NCI-H2196 (cell line): ENCODE measurements at regions not wholly inside any gene's neighbourhood (a gene's known extent, or its start where the extent isn't known, plus 50 kb on each side); places are given as distances from the start of the nearest gene placed in this dataset.

Experiments
- DNase-seq: peaks from one replicate; lab custom pipeline; 2025; ENCODE audit not compliant: unreplicated experiment; lab: John Stamatoyannopoulos, UW

DNA sequence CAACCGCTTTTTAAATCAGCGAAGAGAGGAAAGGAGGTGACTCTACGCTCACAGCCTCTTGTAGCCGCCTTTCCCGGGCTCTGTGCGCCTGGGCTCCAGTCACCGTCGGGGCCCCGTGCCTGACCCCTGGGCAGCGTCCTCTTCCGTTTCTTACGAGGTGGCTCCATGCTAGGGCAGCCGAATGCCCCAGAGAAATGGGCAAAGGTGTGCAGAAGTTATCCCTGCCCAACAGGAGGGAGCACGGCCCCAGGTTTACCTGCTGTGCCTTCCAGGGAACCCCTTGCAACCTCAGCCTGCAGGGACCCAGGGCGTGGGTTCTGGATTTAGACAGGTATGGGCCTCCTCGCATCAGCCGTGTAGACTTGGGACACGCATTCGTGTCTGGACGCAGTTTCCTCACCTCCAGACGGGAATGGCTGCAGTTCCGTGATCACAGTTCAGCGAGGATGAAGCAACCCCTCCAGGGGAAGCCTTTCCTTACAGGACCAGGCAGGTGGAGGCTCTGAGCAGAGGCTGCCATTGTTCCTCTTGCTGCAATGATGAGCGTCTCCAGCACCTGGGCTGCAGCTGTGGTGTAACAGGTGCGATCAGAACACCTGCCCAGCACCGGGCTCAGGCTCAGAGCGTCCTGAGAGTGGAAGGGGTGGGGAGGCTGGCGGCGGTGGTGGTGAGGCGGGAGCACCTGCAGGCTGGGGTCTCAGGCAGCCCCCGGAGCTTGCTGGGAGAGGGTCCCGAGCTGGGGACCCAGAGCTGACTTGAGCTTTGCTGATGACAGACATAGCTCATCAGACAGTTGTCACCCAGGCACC, 81.3 kb upstream of the BHLHE23 start:
- DNase-seq = peak; percentile 39

DNA sequence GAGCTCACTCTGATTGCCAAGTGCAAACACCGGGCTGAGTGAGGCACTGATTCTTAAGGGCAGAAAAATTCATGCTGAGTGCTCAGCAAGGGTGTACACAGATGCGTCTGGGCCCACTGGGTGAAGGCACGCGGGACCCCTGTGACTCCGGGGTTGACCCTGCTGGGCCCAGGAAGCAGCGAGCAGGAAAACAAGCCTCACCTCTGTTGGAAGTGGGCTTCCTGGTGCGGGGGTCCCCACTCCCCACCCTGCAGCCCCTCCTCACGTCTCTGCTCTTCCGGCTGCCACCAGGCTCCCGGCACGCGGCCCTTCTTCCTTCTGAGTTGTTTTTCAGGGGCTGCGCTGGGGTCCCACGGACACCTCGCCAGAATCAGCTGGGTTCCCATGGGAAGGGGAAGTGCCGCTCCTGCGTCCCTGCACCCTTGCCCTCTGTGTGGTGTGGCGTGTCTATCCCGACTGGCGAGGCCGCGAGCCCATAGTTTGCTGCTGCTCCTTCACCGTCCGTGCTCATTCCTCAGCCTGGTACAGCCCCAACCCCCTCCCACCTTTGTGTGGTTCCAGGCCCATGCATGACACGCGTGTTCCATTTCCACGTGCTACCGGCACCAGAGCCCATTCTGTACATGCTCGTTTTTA, 80.6 kb upstream of the BHLHE23 start:
- DNase-seq = no peak

DNA sequence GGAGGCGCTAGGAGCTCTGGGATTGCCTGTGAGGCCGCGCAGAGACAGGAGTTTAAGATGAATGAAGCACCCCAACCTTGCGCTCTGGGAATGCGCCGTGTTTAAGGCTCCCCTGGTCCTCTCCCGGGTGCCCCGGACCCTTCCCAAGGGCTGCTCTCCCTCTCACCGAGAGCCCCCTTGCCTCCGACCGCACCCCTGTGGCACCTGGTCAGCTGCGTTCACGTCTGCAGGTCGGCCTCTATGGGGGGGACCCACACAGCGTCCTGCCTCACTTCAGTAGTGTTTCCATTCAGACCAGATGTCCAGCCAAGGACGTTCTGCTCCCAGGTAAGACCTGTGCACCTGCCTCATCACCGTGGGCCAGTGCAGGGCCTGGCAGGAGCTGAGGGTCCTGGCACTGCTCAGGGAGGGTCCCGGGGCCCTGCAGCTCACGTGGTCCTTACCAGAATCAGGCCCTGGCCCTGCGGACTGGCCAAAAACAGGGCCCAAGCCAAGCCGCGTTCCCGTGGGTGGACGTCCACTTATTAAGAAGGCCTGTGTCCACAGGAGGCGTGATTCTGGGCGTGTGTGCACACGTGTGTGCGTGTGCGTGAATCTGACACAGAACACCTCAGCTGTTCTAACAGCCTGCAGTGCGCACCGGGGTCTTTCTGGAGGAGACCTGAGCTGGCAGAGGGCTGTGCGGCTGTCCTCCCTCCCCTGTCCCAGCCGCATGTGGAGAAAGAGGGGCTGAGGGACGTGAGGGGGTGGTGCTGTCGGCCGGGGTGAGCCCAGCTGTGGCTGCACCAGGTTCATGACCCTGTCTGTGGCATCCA, 79.9 kb upstream of the BHLHE23 start:
- DNase-seq = no peak

DNA sequence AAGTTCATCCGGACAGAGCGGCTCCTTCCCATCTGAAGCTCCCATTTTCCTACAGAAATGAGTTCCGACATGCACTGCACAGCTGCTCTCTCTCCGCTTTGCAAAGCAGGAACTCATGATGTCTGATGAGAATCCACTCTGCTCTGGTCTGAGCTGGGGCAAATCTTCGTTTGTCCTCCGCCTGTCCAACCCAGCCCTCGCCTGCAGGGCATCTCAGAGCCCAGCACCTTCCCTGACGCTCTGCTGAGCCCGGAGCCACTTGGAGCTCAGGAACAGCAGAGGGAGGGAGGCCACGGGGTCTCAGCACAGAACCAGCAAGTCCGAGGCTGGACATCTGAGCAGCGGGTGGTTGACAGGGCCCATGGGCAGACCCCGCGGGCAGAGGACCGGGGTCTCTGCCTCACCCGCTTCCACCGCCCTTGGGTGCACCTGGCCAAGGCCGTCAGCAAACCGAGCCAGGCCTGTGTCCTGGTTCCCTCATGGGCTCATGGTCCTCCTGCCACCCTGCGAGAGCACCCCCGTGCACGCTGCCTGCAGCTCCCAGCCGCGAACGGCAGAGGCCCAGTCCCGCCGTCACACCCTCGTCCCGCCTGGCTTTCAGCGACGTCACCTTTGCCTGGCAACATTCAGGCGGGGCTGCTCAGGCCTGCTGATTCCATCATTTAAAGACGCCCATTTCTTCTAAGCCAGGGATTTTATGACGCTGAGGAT, 78.5 kb upstream of the BHLHE23 start:
- no peak for DNase-seq

DNA sequence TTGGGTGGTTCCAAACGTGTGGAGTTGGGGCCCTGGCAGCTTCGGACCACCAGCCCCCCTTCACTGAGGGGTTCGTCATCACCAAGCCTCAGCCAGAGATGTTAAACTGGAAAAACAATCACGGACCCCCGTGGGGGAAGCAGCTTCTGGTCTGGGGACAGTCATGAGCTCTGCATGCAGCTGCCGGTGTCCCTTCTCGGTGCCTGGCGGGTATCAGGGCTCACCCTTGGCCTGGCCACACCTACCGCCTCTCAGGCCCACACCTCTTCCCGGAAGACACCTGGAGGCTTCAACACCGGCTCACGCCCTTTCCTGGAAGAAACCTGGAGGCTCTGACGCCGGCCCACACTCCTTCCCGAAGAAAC, 77.8 kb upstream of the BHLHE23 start:
- DNase-seq = no peak

DNA sequence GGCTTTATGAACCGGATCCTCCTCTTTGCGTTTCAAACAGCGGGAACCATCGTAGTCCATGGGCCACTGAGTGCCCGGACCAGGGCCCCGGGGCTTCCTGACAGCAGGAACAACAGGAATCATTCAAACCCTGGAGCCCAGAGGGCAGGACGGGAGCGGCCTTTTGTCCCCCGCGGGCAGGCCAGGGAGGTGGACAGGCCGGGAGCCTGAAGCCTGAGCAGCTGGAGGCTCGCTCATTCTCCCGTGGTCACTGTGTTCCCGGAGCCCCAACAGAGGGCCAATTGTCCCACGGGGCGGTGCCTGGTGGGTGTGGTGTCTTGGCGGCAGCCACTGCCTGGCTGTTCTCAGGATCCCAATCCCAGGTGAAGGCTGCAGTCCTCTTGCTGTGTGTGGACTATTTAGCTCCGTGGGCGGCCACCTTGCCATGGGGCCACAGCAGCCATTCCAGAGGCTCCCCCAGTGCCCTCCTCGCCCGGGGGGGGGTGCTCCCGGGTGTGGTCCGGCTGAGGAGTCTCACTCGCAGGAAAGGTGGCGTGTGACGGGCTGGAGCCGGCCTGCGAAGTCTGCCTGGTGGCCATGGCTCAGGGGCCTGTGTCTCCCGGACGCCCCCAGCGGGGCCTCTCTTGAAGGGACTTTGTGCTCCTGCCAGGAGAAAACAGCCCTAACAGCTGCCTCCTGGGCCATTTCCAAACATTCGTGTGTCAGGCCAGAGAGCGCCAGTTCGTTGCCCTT, 77.2 kb upstream of the BHLHE23 start:
- DNase-seq = no peak

DNA sequence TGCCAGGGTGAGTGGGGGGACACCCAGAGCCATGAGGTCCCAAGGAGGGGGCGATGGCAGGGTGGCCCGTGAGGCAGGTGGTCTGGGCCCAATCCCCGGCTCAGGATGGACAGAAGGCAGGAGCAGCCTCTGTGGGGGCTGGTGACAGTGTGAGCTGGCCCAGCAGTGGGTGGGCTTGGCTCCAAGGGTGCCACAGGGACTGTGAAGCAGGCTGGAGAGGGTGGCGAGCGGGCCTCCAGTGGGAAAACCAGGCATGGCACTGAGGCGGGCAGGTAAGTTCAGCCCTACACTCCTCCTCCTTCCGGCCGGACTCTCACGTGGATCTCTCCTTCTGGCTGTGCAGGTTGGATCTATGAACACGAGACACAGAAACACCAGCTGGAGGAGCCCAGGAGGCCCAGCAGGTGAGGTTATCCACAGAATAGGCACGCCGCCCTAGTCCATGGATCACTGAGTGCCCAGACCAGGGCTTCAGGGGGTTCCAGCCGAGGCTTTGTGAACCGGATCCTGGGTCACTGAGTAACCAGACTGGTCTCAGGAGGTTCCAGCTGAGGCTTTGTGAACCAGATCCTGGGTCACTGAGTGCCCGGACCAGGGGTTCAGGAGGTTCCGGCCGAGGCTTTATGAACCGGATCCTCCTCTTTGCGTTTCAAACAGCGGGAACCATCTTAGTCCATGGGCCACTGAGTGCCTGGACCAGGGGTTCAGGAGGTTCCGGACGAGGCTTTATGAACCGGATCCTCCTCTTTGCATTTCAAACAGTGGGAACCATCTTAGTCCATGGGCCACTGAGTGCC, 76.4 kb upstream of the BHLHE23 start:
- DNase-seq = no peak

DNA sequence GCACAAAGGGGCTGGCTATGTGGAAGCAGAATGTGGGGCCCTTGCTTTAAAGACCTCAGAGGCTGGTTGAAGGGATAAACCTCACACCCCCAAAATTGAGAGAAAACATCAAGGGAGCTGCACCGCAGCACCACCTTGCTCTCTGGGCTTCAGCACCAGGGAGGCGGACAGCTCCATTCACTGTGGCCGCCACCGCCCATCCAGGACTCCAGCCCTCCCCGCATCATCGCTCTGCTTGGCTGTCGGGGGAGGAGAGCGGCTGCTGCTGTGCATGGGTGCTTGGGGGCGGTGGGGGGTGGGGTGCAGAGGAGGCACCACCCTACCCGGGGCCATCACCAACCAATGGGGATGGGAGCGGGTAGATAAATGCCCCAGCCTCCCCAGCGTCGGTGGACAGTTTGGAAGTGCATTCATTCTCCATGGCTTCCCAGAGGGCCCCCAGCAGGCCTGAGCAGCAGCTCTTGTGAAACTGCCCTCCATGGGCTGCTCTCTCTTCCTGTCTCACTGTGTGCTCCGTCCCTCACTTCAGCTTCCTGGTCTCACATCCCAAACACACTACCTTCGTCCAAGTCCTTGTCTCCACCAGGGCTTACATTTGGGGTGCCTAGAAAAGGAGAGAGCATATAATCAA, 75.7 kb upstream of the BHLHE23 start:
- DNase-seq = no peak

DNA sequence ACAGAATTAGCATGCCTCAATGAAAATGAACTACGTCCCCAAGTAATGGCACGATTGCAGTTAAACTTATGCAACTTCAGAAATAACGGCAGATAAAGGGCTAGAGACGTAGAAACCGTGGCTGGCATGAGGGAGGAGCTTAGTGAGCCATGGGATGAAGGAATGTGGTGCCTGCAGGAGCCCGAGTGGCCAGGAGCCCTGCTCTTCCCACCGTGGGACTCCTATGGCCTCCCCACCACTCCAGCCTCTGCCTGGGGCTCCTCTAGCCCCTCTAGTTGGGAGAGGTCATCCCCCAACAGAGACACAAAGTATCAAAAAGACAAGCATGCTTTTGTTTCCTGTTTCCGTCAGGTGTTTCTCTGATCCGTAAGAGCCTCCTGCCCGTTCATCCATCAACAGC, 75.1 kb upstream of the BHLHE23 start:
- no peak for DNase-seq

DNA sequence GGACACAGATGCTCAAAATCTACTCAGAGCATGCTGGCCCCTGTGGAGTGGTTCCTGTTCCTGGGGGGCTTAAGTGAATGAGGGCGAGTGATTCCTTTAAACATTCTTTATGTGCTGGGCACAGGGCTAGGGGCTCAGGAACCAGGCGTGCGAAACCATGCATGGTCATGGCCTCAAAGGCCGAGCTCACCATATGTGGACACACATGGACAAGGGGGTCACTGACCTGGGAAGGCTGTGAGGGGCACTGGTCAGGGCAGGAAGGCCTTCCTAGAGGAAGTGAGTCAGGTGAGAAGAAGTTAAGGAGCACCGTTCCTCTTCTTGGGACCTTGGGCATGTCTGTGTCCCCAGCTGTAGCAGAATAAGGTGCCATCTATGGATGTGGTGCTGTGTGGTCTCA, 74.6 kb upstream of the BHLHE23 start:
- no peak for DNase-seq

DNA sequence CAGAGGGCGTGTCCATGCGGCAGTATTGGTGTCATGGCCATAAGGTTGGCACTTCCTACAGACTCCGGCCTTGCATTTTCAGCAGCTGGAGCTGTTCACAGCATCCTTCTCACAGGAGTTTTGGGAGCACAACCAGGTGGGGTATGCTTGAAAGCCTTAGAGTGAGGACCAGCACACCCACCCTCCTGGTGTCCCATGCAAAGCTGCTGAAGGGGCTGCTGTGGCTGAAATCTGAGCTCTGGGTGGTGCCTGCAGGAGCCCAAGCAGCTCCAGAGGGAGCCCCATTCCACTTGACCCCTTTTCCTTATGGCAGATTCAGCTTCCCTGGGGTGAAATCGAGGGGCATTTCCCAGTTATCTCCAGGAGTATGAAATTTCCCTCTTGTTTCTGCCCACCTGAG, 74.0 kb upstream of the BHLHE23 start:
- no peak for DNase-seq

DNA sequence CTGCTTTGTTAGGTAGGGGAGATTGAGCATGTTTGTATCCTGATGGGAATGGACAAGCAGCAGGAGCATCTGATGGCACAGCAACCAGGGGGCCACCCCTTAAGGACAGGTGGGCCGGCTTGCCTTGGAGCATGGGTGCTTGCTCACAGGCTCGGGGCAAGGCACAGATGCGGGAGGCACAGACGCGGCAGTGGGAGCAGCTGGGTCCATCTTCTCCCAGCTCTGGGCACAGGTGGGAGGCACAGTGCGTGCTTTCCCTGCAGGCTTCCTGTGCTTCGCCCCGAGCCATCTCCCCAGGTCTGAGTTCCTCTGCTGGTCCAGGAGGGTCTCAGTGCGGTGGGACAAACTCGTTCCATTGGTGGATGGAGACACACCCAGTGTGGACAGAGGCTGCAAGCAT, 73.6 kb upstream of the BHLHE23 start:
- no peak for DNase-seq

DNA sequence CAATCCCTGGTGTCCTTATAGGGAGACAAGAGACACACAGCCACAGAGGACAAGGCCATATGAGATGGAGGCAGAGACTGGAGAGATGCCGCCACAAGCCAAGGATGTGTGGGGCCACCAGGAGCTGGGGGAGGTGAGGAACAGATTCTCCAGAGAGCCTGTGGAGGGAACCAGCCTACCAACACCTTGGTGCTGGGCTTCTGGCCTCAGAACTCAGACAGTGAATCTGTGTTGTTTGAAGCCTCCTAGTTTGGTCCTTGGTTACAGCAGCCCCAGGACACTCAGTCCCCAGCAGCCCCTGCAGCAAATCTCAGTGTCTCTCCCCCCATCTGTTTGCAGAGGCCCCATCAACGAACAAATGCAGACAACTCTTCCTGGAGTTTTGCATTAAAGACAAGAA, 73.2 kb upstream of the BHLHE23 start:
- no peak for DNase-seq

DNA sequence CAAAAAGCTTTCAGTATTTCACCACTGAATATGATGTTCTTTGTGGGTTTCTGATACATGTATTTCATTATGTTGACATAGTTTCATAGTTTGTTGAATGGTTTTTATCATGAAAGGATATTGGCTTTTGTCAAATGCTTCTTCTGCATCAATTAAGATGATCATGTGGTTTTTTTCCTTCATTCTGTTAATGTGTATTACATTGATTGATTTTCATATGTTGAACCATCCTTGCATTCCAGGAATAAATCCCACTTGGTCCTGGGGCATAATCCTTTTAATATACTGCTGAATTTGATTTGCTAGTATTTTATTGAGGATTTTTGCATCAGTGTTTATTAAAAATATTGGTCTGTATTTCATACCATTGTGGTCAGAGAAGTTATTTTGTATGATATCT, 70.9 kb upstream of the BHLHE23 start:
- DNase-seq = no peak

DNA sequence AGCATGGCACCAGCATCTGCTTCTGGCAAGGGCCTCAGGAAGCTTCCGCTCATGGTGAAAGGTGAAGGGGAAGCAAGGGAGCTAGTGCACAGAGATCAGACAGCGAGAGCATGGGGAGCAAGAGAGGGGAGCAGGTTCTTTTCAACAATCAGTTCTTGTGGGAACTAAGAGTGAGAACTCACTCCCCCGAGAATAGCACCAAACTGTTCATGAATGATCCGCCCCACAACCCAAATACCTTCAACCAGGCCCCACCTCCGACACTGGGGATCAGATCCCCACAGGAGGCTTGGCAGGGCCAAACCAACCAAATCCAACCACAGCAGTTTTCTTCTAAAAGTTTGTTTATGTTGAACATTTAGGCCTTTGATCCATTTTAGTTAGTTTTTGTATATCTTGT, 69.7 kb upstream of the BHLHE23 start:
- no peak for DNase-seq

DNA sequence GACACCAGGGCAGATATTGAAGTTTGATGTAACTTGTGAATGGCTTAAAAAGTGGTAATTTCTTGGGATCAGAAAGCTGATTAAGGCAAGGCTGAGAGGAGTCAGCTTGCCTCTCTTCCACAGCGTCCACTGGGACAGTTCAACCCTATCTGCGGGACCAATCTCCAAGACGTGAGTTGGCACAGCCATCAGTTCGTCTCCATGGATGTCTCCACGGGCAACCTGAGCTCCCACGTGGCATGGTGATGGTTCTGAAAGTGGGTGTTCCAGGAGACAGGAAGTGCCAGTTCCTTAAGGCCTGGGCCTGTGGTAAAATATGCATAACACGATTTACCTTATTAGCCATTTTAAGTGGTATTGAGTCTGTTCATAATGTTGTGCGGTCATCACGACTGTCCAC, 67.9 kb upstream of the BHLHE23 start:
- no peak for DNase-seq

DNA sequence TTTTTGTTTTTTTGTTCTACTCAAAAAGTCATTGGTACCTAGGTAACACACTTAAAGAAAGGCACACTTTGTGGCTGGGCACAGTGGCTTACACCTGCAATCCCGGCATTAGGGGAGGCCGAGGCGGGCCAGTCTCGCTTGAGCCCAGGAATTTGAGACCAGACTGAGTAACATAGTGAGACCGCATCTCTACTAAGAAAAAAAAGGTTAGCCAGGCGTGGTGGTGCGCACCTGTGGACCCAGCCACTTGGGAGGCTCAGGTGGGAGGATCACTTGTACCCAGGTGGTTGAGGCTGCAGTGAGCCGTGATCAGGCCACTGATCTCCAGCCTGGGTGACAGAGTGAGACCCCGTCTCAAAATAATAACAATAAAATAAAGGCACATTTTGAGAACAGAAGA, 67.4 kb upstream of the BHLHE23 start:
- no peak for DNase-seq

DNA sequence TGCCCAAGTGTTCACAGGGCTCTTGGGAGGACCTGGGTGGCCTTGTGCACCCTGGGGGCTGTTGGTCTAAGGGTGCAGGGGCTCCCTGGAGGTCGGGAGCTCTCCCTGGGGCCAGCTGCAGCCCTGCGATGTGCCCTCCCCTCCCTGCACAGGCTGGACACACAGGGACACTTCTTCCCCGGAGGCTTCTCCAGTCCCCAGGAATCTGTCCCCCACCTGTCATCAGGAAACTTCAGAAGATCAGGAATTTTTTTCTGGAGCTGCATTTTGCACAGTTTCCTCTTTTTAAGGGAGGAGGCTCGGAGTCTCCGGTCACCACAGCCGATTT, 66.9 kb upstream of the BHLHE23 start:
- no peak for DNase-seq

DNA sequence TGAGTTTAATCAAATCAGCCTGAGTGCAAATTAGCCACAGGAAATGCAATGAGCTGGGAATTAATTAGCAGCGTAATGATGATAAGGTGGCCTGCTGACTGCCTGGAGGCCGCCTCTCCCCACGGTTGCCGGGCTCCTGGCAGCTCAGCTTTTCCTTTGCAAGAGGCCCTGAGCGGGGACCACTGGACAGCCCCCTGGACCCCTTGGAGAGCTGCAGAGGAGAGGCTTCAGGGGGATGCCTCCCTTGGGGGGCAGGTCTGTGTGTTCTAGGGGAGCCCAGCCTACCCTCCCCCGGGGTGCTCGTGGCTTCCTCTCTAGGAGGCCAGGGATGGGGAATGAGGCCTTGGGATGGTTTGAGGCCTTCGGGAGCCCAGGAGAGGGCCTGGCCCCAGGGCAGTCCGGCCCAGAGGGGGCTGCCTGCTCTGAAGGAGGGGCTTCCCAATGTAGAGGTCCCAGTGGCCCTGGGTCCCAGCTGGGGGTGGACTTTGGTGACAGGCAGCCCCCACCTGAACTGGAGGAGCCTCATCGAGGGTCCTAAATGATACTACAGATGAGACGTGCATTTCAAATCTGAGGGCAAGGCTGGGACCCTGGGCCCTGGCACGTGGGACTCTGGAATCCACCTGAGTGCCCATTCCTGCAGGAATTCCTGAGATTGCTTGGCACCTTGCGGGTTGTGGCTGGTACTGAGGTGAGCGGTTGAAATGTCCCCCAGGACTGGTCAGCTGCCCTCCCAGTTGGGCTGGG, 66.4 kb upstream of the BHLHE23 start:
- no peak for DNase-seq
